ENCODE measurements at regions not wholly inside any gene's neighbourhood (a gene's known extent, or its start where the extent isn't known, plus 50 kb on each side); places are given as distances from the start of the nearest gene placed in this dataset.

- no peak for TF ChIP-seq ERG (CRISPR knock-in tag; IDR thresholded peaks at IDR 0.05)
- TF ChIP-seq FOXP4 (CRISPR knock-in tag; IDR thresholded peaks at IDR 0.05), result no peak
- no peak for TF ChIP-seq TCF7 (CRISPR knock-in tag; IDR thresholded peaks at IDR 0.05; ENCODE audit: low read depth)
- no peak for TF ChIP-seq E2F5 (CRISPR knock-in tag; IDR thresholded peaks at IDR 0.05)
- TF ChIP-seq KAT7 (CRISPR knock-in tag; IDR thresholded peaks at IDR 0.05; ENCODE audit: borderline replicate concordance), result no peak
Observed at GRCh38 chr11:103539166-103539565, 429.9 kb downstream of the DYNC2H1 start (continued).

- ATAC-seq (no peak), DNase-seq (ENCODE audit: low spot score) (no peak)
- H3K27ac Mint-ChIP-seq, result no peak overlapping the region
- no peak overlapping the region for H3K4me3 Mint-ChIP-seq
- H3K9me3 Mint-ChIP-seq, result peaks cover 28% of the 10 kb centered on the region
- H3K4me1 Mint-ChIP-seq, result peaks cover 16% of the 10 kb centered on the region
- CTCF ChIA-PET, result no interaction called here
- POLR2A ChIA-PET, result no interaction called here
- H3K36me3 Mint-ChIP-seq, result peaks cover 9% of the 10 kb centered on the region
- H3K27me3 Mint-ChIP-seq (ENCODE audit: low read depth), result no peaks in the 10 kb centered on the region
- TF ChIP-seq RELA (CRISPR knock-in tag; IDR thresholded peaks at IDR 0.05; ENCODE audit: borderline replicate concordance) (no peak), FOXP1 (CRISPR knock-in tag; IDR thresholded peaks at IDR 0.05; ENCODE audit: borderline replicate concordance) (no peak), CTCF (IDR thresholded peaks at IDR 0.05) (no peak), ZNF281 (CRISPR knock-in tag; IDR thresholded peaks at IDR 0.05) (no peak), TEAD1 (CRISPR knock-in tag; IDR thresholded peaks at IDR 0.05) (no peak), ZSCAN18 (CRISPR knock-in tag; IDR thresholded peaks at IDR 0.05) (no peak), ESRRA (CRISPR knock-in tag; IDR thresholded peaks at IDR 0.05; ENCODE audit: borderline replicate concordance) (no peak), FOXP4 (CRISPR knock-in tag; IDR thresholded peaks at IDR 0.05) (no peak), SMAD3 (CRISPR knock-in tag; IDR thresholded peaks at IDR 0.05; ENCODE audit: borderline replicate concordance) (no peak), EMX1 (CRISPR knock-in tag; IDR thresholded peaks at IDR 0.05) (no peak), ZNF219 (CRISPR knock-in tag; IDR thresholded peaks at IDR 0.05; ENCODE audit: borderline replicate concordance) (no peak), ZNF671 (CRISPR knock-in tag; IDR thresholded peaks at IDR 0.05) (no peak), IRF2 (CRISPR knock-in tag; IDR thresholded peaks at IDR 0.05; ENCODE audit: borderline replicate concordance, low read depth) (no peak), ZNF263 (CRISPR knock-in tag; IDR thresholded peaks at IDR 0.05; ENCODE audit: low read depth) (no peak)
- TF ChIP-seq, protein P1, sequence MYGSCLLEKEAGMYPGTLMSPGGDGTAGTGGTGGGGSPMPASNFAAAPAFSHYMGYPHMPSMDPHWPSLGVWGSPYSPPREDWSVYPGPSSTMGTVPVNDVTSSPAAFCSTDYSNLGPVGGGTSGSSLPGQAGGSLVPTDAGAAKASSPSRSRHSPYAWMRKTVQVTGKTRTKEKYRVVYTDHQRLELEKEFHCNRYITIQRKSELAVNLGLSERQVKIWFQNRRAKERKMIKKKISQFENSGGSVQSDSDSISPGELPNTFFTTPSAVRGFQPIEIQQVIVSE (CRISPR knock-in tag; IDR thresholded peaks at IDR 0.05; ENCODE audit: borderline replicate concordance), result no peak
Observed at GRCh38 chr11:103541186-103541795, 432.1 kb downstream of the DYNC2H1 start.
